SK-N-SH (cell line): ENCODE measurements at regions not wholly inside any gene's neighbourhood (a gene's known extent, or its start where the extent isn't known, plus 50 kb on each side); places are given as distances from the start of the nearest gene placed in this dataset.

Experiments
- CTCF ChIA-PET: fragments of 300-600, 350-600 bp; formaldehyde crosslinking; extraction: SDS; loops from one replicate; lab custom pipeline; 2021; lab: Yijun Ruan, JAX
- POLR2A ChIA-PET: fragments of 350-600 bp; sonication (Branson Sonifier 250); formaldehyde crosslinking; extraction: SDS; loops from one replicate; lab custom pipeline; 2020; ENCODE audit warnings: antibody characterized with exemption, inconsistent platforms; lab: Yijun Ruan, JAX
- DNase-seq: peaks from one replicate; pipeline ENCODE4 v3.0.0; 2012
- H2AFZ ChIP-seq: fragments of 200-600 bp; sonication (generic); 2 replicates; pipeline ENCODE4 v1.8.1; 2016; ENCODE audit warnings: antibody characterized with exemption, mild to moderate bottlenecking, low read depth
- H3F3A ChIP-seq: fragments of 200-600 bp; sonication (generic); replicated peaks from 2 replicates; pipeline ENCODE3; 2016; ENCODE audit warnings: antibody characterized with exemption, mild to moderate bottlenecking; ENCODE audit not compliant: insufficient read depth
- H3K27ac ChIP-seq, 2 experiments: fragments of 200-500 bp in 1 of 2; fragments of 200-600 bp in 1 of 2; sonication (Bioruptor generic) in 1 of 2; sonication (generic), shearing (Covaris generic) in 1 of 2; 2 replicates each; pipeline versions ENCODE4 v1.5.1 to v1.6.1; 2014 to 2016; ENCODE audit warnings: low read depth in 2 of 2, inconsistent platforms in 1 of 2, low read length in 1 of 2, mild to moderate bottlenecking in 1 of 2, mixed read lengths in 1 of 2
- H3K27me3 ChIP-seq: fragments of 200-600 bp; sonication (generic), shearing (Covaris generic); 2 replicates; pipeline ENCODE4 v1.6.1; 2016; ENCODE audit warnings: mixed run types; ENCODE audit not compliant: insufficient read depth
- H3K36me3 ChIP-seq, 2 experiments: fragments of 200-500 bp in 1 of 2; fragments of 200-600 bp in 1 of 2; sonication (Bioruptor generic) in 1 of 2; sonication (generic) in 1 of 2; replicated peaks in 1 of 2; 2 replicates each; pipeline versions ENCODE3 to v1.5.1; 2014 to 2016; ENCODE audit warnings: low read length in 1 of 2, mild to moderate bottlenecking in 1 of 2; ENCODE audit not compliant: insufficient read depth in 2 of 2, control insufficient read depth in 1 of 2
- H3K4me1 ChIP-seq, 2 experiments: fragments of 200-500 bp in 1 of 2; fragments of 200-600 bp in 1 of 2; sonication (Bioruptor generic) in 1 of 2; sonication (generic), shearing (Covaris generic) in 1 of 2; 2 replicates each; pipeline versions ENCODE4 v1.5.1 to v1.6.1; 2014 to 2016; ENCODE audit warnings: low read depth in 1 of 2, low read length in 1 of 2, mixed run types in 1 of 2; ENCODE audit not compliant: insufficient read depth in 2 of 2, control insufficient read depth in 1 of 2
- H3K4me2 ChIP-seq: fragments of 200-600 bp; sonication (generic), shearing (Covaris generic); 2 replicates; pipeline ENCODE4 v1.6.1; 2017; ENCODE audit warnings: mixed run types
- H3K4me3 ChIP-seq, 2 experiments: fragments of 200-500 bp in 1 of 2; fragments of 200-600 bp in 1 of 2; sonication (Bioruptor generic) in 1 of 2; sonication (generic), shearing (Covaris generic) in 1 of 2; 2 replicates each; pipeline versions ENCODE4 v1.5.1 to v1.8.1; 2014 to 2016; ENCODE audit warnings: low read depth in 2 of 2, inconsistent platforms in 1 of 2, low read length in 1 of 2, mild to moderate bottlenecking in 1 of 2, mixed read lengths in 1 of 2, moderate library complexity in 1 of 2
- H3K79me2 ChIP-seq: fragments of 200-600 bp; sonication (generic); 2 replicates; pipeline ENCODE4 v1.8.1; 2017; ENCODE audit warnings: mild to moderate bottlenecking; ENCODE audit not compliant: insufficient read depth
- H3K9ac ChIP-seq: fragments of 200-600 bp; sonication (generic); 2 replicates; pipeline ENCODE4 v1.6.1; 2017; ENCODE audit warnings: mixed run types
- H3K9me2 ChIP-seq: fragments of 200-600 bp; sonication (generic); 2 replicates; pipeline ENCODE4 v1.6.1; 2017; ENCODE audit warnings: mixed run types
- H3K9me3 ChIP-seq: fragments of 200-600 bp; sonication (generic); 2 replicates; pipeline ENCODE4 v1.6.1; 2017; ENCODE audit warnings: mixed run types, mild to moderate bottlenecking, moderate library complexity
- H4K20me1 ChIP-seq: fragments of 200-600 bp; sonication (generic); 2 replicates; pipeline ENCODE4 v1.6.1; 2017; ENCODE audit warnings: mild to moderate bottlenecking, mixed run types; ENCODE audit not compliant: insufficient read depth
- FOSL2 ChIP-seq: IDR thresholded peaks from 2 replicates; pipeline ENCODE4 v1.4.0; 2012; ENCODE audit warnings: low read depth, mild to moderate bottlenecking, moderate library complexity, borderline replicate concordance
- JUND ChIP-seq: IDR thresholded peaks from 2 replicates; pipeline ENCODE4 v1.4.0; 2012
- RFX5 ChIP-seq: IDR thresholded peaks from 2 replicates; pipeline ENCODE4 v1.6.1; 2012; ENCODE audit warnings: mild to moderate bottlenecking, improper control_type of control experiment, low read length
- SIN3A ChIP-seq: IDR thresholded peaks from 2 replicates; pipeline ENCODE4 v1.6.1; 2012; ENCODE audit warnings: low read depth, mild to moderate bottlenecking, low read length, moderate library complexity, borderline replicate concordance
- TCF12 ChIP-seq: IDR thresholded peaks from 2 replicates; pipeline ENCODE4 v1.4.0; 2012
- YY1 ChIP-seq: IDR thresholded peaks from 2 replicates; pipeline ENCODE4 v1.4.0; 2012; ENCODE audit warnings: low read depth, mild to moderate bottlenecking
- WGBS: methylation state at CpG from one replicate; pipeline ENCODE4 v1.1.6; 2017; ENCODE audit warnings: low lambda C conversion rate; 5-methylcytosine and 5-hydroxymethylcytosine counted together
- TF ChIP-seq, protein P1 (sequence below): IDR thresholded peaks from 2 replicates; pipeline ENCODE4 v1.4.0; 2012; ENCODE audit warnings: low read depth, borderline replicate concordance
- TF ChIP-seq, protein P2 (sequence below): fragments of 200-600 bp; sonication (generic); IDR thresholded peaks from 2 replicates; pipeline ENCODE4 v1.6.1; 2017; ENCODE audit warnings: antibody characterized with exemption, mild to moderate bottlenecking, moderate library complexity

DNA sequence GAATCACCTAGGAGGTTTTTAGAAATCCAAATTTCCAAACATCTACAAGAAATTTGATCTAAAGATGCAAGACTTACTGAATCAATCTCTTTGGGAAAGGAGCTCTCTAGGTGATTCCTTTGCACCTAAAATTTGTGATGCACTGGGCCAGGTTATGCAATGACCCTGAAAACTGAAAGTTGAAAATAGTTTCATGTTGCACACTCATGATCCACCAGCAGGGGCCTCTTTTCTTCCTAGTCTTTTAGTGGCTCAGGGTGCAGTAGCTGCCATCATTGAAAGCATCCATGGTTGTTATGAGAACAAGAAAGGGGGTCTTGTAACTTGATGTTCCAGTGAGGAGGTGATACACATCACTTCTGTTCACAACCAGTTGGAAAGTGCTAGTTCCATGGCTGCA lies 486.8 kb downstream of the PSAT1 start:
- POLR2A ChIA-PET = no interaction called here
- H3K9me2 ChIP-seq = no peaks in the 10 kb centered on the region

DNA sequence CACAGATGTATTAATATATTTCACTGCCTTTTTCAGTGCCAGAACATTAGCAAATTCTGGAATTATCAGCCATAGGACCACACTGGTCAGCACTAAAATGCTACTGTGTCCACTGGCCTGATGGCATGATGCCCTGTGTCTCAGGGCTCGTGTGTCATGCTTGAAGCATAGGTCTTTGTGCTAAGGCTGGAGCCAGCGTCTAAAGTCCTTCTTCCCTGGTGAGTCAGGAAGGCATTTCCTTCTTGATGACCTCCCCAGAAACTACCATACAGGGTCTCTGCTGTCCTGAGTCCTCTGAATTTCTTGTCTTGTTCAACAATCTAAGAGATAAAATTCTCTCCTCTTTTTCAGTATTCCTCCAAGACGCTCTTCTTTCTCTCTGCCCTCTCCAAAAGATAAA lies 489.9 kb downstream of the PSAT1 start:
- no peak overlapping the region for H3K4me3 ChIP-seq
- no peaks in the 10 kb centered on the region for H3K9me3 ChIP-seq
- peak overlapping the region in 1 of 2 experiments; percentile 80; a peak in 2 of 4 replicates for H3K27ac ChIP-seq
- H3K36me3 ChIP-seq = no peaks in the 10 kb centered on the region
- H2AFZ ChIP-seq = peak overlapping the region; percentile 63; the same call in 1 of the 2 replicates
- 0 out of 2 replicates have a peak overlapping the region, but pooled peaks have one; percentile 20 for H3K4me2 ChIP-seq
- no peaks in the 10 kb centered on the region for H3K79me2 ChIP-seq
- ChIA-PET CTCF (no interaction called here), POLR2A (no interaction called here)
- no peaks in the 10 kb centered on the region for H4K20me1 ChIP-seq
- H3K9ac ChIP-seq = peak overlapping the region; percentile 45; the same call in 1 of the 2 replicates
- peaks cover 30% of the 10 kb centered on the region for H3F3A ChIP-seq
- no peak for DNase-seq
- TF ChIP-seq, protein P1, sequence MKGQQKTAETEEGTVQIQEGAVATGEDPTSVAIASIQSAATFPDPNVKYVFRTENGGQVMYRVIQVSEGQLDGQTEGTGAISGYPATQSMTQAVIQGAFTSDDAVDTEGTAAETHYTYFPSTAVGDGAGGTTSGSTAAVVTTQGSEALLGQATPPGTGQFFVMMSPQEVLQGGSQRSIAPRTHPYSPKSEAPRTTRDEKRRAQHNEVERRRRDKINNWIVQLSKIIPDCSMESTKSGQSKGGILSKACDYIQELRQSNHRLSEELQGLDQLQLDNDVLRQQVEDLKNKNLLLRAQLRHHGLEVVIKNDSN = no peak
- TF ChIP-seq FOSL2 (peak; percentile 37; the same call in 1 of the 2 replicates), TCF12 (0 out of 2 replicates have a peak, but pooled peaks have one; percentile 7), YY1 (no peak)
- H3K9me2 ChIP-seq = no peaks in the 10 kb centered on the region
- WGBS = 22% methylated on average over 3 of the region's 3 CpGs
- H3K4me1 ChIP-seq = peaks cover 0 to 19% of the 10 kb centered on the region in 2 experiments; a peak in 1 of 4 replicates
- H3K27me3 ChIP-seq = no peaks in the 10 kb centered on the region

More for the DNA sequence above, 486.8 kb downstream of the PSAT1 start:
- Histone ChIP-seq H3K4me1 (peaks cover 0 to 19% of the 10 kb centered on the region in 2 experiments; a peak in 1 of 4 replicates), H3F3A (peaks cover 30% of the 10 kb centered on the region), H3K79me2 (no peaks in the 10 kb centered on the region), H3K9ac (no peak overlapping the region), H2AFZ (no peak overlapping the region), H3K9me3 (no peaks in the 10 kb centered on the region), H3K27me3 (no peaks in the 10 kb centered on the region), H3K4me2 (no peak overlapping the region), H3K36me3 (no peaks in the 10 kb centered on the region), H4K20me1 (no peaks in the 10 kb centered on the region), H3K27ac (no peak overlapping the region), H3K4me3 (no peak overlapping the region)
- DNase-seq = no peak
- CTCF ChIA-PET = interaction anchor here (0.6 kb wide), 1 partner anchor 161 kb away, joined by 3 read pairs; no protein-coding TSS in a partner anchor
- no peak for TF ChIP-seq RFX5
- TF ChIP-seq, protein P2, sequence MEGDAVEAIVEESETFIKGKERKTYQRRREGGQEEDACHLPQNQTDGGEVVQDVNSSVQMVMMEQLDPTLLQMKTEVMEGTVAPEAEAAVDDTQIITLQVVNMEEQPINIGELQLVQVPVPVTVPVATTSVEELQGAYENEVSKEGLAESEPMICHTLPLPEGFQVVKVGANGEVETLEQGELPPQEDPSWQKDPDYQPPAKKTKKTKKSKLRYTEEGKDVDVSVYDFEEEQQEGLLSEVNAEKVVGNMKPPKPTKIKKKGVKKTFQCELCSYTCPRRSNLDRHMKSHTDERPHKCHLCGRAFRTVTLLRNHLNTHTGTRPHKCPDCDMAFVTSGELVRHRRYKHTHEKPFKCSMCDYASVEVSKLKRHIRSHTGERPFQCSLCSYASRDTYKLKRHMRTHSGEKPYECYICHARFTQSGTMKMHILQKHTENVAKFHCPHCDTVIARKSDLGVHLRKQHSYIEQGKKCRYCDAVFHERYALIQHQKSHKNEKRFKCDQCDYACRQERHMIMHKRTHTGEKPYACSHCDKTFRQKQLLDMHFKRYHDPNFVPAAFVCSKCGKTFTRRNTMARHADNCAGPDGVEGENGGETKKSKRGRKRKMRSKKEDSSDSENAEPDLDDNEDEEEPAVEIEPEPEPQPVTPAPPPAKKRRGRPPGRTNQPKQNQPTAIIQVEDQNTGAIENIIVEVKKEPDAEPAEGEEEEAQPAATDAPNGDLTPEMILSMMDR = peak; percentile 39; the same call in 1 of the 2 replicates

DNA sequence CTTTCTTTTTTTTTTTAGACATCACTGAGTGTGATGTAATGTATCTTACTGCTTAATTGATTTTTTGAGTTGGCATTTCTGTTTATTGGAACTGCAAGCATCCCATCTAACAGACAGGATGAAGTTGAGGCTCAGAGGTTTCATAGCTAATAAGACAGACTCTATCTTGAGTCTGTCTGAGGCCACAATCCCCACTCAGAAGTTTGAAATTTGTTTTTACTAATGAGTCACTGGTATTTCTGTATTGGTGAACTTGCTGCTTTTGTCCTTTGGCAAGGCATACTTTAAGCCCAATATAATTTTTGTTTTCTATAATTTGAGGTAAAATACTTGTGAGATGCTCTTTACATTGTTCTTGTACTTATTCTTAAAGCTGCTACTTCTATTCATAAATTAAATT lies 491.2 kb downstream of the PSAT1 start:
- Histone ChIP-seq H3K9ac (peak overlapping the region; percentile 31; the same call in 1 of the 2 replicates), H3F3A (peaks cover 30% of the 10 kb centered on the region), H3K4me1 (peaks cover 2 to 19% of the 10 kb centered on the region in 2 experiments; a peak in 3 of 4 replicates), H3K27me3 (no peaks in the 10 kb centered on the region), H3K36me3 (no peaks in the 10 kb centered on the region), H3K27ac (peak overlapping the region in 1 of 2 experiments; percentile 80; a peak in 2 of 4 replicates), H2AFZ (peak overlapping the region; percentile 80), H3K4me3 (no peak overlapping the region), H3K9me3 (no peaks in the 10 kb centered on the region), H3K9me2 (no peaks in the 10 kb centered on the region), H4K20me1 (no peaks in the 10 kb centered on the region), H3K4me2 (no peak overlapping the region), H3K79me2 (no peaks in the 10 kb centered on the region)
- TF ChIP-seq JUND = 0 out of 2 replicates have a peak, but pooled peaks have one; percentile 9
- peak; percentile 34; the same call in 1 of the 2 replicates for TF ChIP-seq FOSL2
- no peak for TF ChIP-seq SIN3A
- ChIA-PET POLR2A (no interaction called here), CTCF (no interaction called here)
- no peak for DNase-seq
